Prostate gland (tissue), 2 donors: ENCODE measurements at regions not wholly inside any gene's neighbourhood (a gene's known extent, or its start where the extent isn't known, plus 50 kb on each side); places are given as distances from the start of the nearest gene placed in this dataset.

Experiments used
- DNase-seq: peaks from one replicate; pipeline ENCODE4 v3.0.0-alpha.2; 2019; ENCODE audit warnings: low spot score
- H3K27ac ChIP-seq, 2 donors: fragments of 200-600 bp; sonication (generic); 2 replicates each; pipeline ENCODE4 v1.5.1; 2017 to 2019
- H3K27me3 ChIP-seq: fragments of 200-600 bp; sonication (generic); replicated peaks from 2 replicates; pipeline ENCODE4 v1.5.1; 2019; ENCODE audit not compliant: insufficient read depth
- H3K36me3 ChIP-seq, 2 donors: fragments of 200-600 bp; sonication (generic); 1 replicate in 1 of 2; 2 replicates in 1 of 2; pipeline versions ENCODE4 v1.5.1 to v1.8.1; 2017 to 2019
- H3K4me1 ChIP-seq: fragments of 200-600 bp; sonication (generic); replicated peaks from 2 replicates; pipeline ENCODE4 v1.5.1; 2019
- H3K4me3 ChIP-seq, 2 donors: fragments of 200-600 bp; sonication (generic); 2 replicates each; pipeline ENCODE4 v1.5.1; 2017 to 2019
- H3K9me3 ChIP-seq: fragments of 200-600 bp; sonication (generic); 2 replicates; pipeline ENCODE4 v1.5.1; 2017
- POLR2A ChIP-seq: fragments of 450-650 bp; IDR thresholded peaks from one replicate; pipeline ENCODE4 v1.6.1; 2016; ENCODE audit warnings: antibody characterized with exemption, mild to moderate bottlenecking
- POLR2AphosphoS5 ChIP-seq: sonication (generic); formaldehyde crosslinking; IDR thresholded peaks from one replicate; pipeline ENCODE4 v1.6.1; 2017; ENCODE audit warnings: antibody characterized with exemption
- WGBS: methylation state at CpG from one replicate; pipeline ENCODE4 v1.1.5; 2018; 5-methylcytosine and 5-hydroxymethylcytosine counted together
- intact Hi-C: fragments of 100-400 bp; cut with DNase I; formaldehyde crosslinking; loops from one replicate; pipeline ENCODE4 v1.14.2; 2022
- TF ChIP-seq, protein P1 (sequence below), 4 experiments: fragments of 200-600 bp in 2 of 4; fragments of 450-650 bp in 2 of 4; sonication (generic) in 2 of 4; IDR thresholded peaks; 1 replicate in 3 of 4; 2 replicates in 1 of 4; pipeline ENCODE4 v1.5.1; 2016 to 2019; ENCODE audit warnings: antibody characterized with exemption in 4 of 4, mild to moderate bottlenecking in 2 of 4, moderate library complexity in 2 of 4

DNA sequence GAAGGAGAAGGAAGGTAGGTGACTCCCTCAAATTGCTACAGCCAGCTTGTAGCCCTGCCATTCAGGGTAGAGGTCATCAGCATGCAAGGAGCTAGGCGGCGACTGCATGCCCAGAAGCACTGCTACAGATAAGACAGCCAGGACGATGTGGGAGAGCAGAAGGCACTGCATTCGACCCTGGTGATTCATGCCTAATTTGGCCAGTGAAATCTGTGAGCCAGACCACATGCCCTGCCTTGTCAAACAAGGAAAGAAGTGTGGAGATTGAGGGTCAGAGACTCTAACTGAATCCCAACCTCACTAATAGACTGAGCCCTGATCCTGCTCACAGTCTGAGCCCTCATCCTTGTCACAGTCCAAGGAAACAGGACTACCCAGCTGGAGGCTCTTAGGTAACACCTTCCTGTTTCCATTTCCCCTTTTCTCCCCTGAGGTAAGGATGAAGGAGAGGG, 86.6 kb downstream of the LINGO1 start:
- H3K27ac ChIP-seq: no peak overlapping the region
- H3K27me3 ChIP-seq: no peaks in the 10 kb centered on the region
- H3K4me3 ChIP-seq: no peak overlapping the region
- H3K9me3 ChIP-seq: no peaks in the 10 kb centered on the region
- intact Hi-C loops: no loop called here
- whole genome bisulfite sequencing: 51% methylated on average over 4 of the region's 4 CpGs
- TF ChIP-seq POLR2AphosphoS5: no peak
- TF ChIP-seq POLR2A: no peak
- no peak for DNase-seq
- H3K4me1 ChIP-seq: no peaks in the 10 kb centered on the region
- H3K36me3 ChIP-seq: no peaks in the 10 kb centered on the region

DNA sequence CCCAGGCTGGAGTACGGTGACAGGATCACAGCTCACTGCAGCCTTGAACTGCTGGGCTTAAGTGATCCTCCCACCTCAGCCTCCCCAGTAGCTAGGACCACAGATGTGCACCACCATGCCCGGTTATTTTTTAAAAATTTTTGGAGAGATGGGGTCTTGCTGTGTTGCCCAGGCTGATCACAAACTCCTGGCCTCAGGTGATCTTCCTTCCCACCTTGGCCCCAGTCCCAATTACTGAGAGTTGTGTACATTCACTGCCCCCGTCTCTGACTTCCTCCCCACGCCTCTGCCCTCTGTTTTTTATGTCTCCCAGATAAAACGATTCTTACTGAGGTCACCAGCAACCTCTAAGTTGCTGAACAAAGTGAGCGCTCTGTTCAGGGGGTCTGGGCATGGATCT, 87.7 kb downstream of the LINGO1 start:
- no peaks in the 10 kb centered on the region for H3K27me3 ChIP-seq
- no peak for DNase-seq
- H3K4me3 ChIP-seq: no peak overlapping the region
- intact Hi-C loops: no loop called here
- 89% methylated on average over 6 of the region's 6 CpGs for WGBS
- TF ChIP-seq, protein P1, sequence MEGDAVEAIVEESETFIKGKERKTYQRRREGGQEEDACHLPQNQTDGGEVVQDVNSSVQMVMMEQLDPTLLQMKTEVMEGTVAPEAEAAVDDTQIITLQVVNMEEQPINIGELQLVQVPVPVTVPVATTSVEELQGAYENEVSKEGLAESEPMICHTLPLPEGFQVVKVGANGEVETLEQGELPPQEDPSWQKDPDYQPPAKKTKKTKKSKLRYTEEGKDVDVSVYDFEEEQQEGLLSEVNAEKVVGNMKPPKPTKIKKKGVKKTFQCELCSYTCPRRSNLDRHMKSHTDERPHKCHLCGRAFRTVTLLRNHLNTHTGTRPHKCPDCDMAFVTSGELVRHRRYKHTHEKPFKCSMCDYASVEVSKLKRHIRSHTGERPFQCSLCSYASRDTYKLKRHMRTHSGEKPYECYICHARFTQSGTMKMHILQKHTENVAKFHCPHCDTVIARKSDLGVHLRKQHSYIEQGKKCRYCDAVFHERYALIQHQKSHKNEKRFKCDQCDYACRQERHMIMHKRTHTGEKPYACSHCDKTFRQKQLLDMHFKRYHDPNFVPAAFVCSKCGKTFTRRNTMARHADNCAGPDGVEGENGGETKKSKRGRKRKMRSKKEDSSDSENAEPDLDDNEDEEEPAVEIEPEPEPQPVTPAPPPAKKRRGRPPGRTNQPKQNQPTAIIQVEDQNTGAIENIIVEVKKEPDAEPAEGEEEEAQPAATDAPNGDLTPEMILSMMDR (IDR thresholded peaks at IDR 0.05): no peak
- TF ChIP-seq POLR2A (no peak), POLR2AphosphoS5 (no peak)
- no peak overlapping the region for H3K27ac ChIP-seq
- no peaks in the 10 kb centered on the region for H3K4me1 ChIP-seq
- no peaks in the 10 kb centered on the region for H3K36me3 ChIP-seq
- H3K9me3 ChIP-seq: no peaks in the 10 kb centered on the region

DNA sequence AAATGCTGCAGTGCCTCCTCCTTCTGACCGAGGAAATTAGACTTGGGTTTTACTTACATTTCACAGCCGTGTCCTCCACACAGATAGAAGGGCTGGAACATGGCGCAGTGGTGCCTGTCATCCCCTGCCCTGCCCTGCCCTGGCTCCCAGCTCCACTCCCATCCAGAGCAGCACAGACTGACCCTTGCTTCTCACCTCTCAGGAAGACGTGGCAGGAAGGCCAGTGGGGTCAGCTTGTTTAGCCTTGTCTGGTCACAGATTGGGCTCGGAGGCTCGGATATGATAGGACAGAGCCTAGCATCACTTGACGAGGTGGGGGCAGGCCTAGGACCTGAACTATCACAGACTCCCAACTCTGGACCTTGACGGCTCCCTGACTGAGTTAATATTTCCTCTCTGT, 88.5 kb downstream of the LINGO1 start:
- intact Hi-C loops: loop anchor here (5.0 kb wide), 3 partner anchors 47 to 522 kb away; no protein-coding TSS in a partner anchor
- Histone ChIP-seq H3K4me3 (no peak overlapping the region), H3K9me3 (no peaks in the 10 kb centered on the region), H3K27me3 (no peaks in the 10 kb centered on the region), H3K27ac (no peak overlapping the region), H3K36me3 (no peaks in the 10 kb centered on the region), H3K4me1 (no peaks in the 10 kb centered on the region)
- TF ChIP-seq POLR2AphosphoS5 (no peak), POLR2A (no peak)
- TF ChIP-seq, protein P1 (IDR thresholded peaks at IDR 0.05): no peak
- DNase-seq: no peak
- 79% methylated on average over 8 of the region's 8 CpGs for WGBS

DNA sequence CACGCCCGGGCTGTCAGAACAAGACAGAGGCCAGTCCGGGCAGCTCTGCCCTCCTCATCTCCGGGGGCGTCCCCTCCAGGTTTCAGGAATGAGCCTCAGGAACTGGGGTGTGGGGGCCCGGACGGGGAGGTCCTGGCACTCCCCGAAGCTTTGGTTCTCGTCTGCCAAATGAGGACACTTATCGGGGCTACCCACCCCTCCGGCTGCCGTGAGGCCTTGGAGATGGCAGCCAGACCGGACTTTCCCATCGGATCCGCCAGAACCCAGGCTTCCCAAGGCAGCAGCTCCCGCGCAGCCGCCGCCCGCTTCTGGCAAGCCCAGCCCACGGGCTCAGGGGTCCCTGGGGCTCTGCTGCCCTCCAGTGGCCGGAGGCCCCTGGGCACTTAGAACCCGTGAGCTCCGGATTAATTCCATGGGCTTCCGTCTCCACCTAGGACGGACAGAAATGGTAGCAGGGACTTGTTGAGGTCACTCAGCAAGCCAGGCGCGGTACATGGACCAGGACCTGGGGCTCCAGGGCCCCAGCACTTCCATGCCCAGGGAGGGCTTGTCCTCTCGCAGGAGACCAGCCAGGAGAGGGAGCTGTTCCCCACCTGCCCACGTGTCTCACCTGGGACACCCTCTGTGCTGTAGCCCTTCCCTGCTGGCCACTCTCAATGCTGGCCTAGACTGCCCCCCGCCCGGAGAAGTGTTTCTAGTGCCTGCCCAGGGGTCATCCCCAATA, 89.4 kb downstream of the LINGO1 start:
- no peaks in the 10 kb centered on the region for H3K4me1 ChIP-seq
- H3K27me3 ChIP-seq: no peaks in the 10 kb centered on the region
- WGBS: 6% methylated on average over 23 of the region's 32 CpGs
- no peak overlapping the region for H3K27ac ChIP-seq
- intact Hi-C loops: loop anchor here (2.0 to 5.0 kb wide), 4 partner anchors 46 to 521 kb away; no protein-coding TSS in a partner anchor
- peak; percentile 79 for DNase-seq
- peak overlapping the region; percentile 18 to 20 for H3K4me3 ChIP-seq
- no peaks in the 10 kb centered on the region for H3K36me3 ChIP-seq
- no peak for TF ChIP-seq POLR2A
- TF ChIP-seq, protein P1 (IDR thresholded peaks at IDR 0.05): peak; percentile 93 to 99 (median 98)
- TF ChIP-seq POLR2AphosphoS5: peak; percentile 42
- no peaks in the 10 kb centered on the region for H3K9me3 ChIP-seq

DNA sequence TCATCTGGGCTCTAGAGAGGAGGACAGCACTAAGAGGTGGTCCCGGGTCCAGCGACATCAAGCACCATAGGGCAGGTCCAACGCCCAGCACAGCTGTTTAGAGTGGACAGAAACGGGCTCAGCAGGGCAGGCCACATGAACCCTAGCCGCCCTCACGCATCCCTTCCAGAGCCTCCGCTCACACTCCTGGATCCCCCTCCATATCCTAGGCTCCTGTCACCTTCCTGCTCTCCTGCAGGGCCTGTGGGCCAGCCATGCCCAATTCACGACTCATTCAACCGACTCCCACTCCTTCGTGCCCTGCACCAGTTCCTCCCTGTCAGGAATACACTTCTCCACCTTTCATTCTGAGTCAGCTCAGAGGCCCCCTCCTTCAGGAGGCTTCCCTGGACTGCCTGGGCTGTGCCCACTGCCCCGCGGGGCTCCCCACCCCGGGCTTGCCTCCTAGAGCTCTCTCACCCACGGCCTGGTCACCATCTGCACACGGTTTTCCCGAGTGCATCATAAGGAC, 90.2 kb downstream of the LINGO1 start:
- TF ChIP-seq POLR2A: no peak
- TF ChIP-seq POLR2AphosphoS5: no peak
- TF ChIP-seq, protein P1 (IDR thresholded peaks at IDR 0.05): no peak
- H3K9me3 ChIP-seq: no peaks in the 10 kb centered on the region
- no peak overlapping the region for H3K4me3 ChIP-seq
- no peak for DNase-seq
- no peak overlapping the region for H3K27ac ChIP-seq
- no peaks in the 10 kb centered on the region for H3K27me3 ChIP-seq
- WGBS: 90% methylated on average over 16 of the region's 16 CpGs
- H3K36me3 ChIP-seq: no peaks in the 10 kb centered on the region
- H3K4me1 ChIP-seq: no peaks in the 10 kb centered on the region
- intact Hi-C loops: loop anchor here (2.0 to 5.0 kb wide), 4 partner anchors 45 to 520 kb away; no protein-coding TSS in a partner anchor
